Right lung (tissue), 2 donors: ENCODE measurements at regions not wholly inside any gene's neighbourhood (a gene's known extent, or its start where the extent isn't known, plus 50 kb on each side); places are given as distances from the start of the nearest gene placed in this dataset.
"Not testable (repeated sequence)": the region's sequence is repeated elsewhere in the genome, so short reads cannot be mapped to it uniquely, and the experiment has no call there.

Source experiments
- DNase-seq, 2 donors: peaks; one replicate each; pipeline ENCODE4 v3.0.0-alpha.2; 2013

- DNase-seq = no peak
Measured at GRCh38 chr15:100720406-100720967, 118.1 kb downstream of the ASB7 start.

- DNase-seq = no peak
Measured at GRCh38 chr15:100721758-100722550, 119.6 kb downstream of the ASB7 start.

- no peak for DNase-seq
Measured at GRCh38 chr15:100722551-100723314, 120.3 kb downstream of the ASB7 start.

- DNase-seq = no peak
Measured at GRCh38 chr15:100723315-100723801, 121.0 kb downstream of the ASB7 start.

GRCh38 chr15:100725121-100726069 is 123.0 kb downstream of the ASB7 start:
- DNase-seq = no peak

- no peak for DNase-seq
Measured at GRCh38 chr15:100726070-100726420, 123.7 kb downstream of the ASB7 start.

GRCh38 chr15:100726421-100727190 is 124.2 kb downstream of the ASB7 start:
- no peak for DNase-seq

GRCh38 chr15:100727291-100727851 is 125.0 kb downstream of the ASB7 start:
- DNase-seq = no peak

- DNase-seq = no peak
Measured at GRCh38 chr15:100728371-100729201, 126.2 kb downstream of the ASB7 start.

GRCh38 chr15:100729461-100729860 is 127.1 kb downstream of the ASB7 start:
- no peak for DNase-seq

GRCh38 chr15:100730129-100730528 is 127.7 kb downstream of the ASB7 start:
- DNase-seq = no peak

- no peak for DNase-seq
Measured at GRCh38 chr15:100730655-100731266, 128.4 kb downstream of the ASB7 start.

- DNase-seq = no peak
Measured at GRCh38 chr15:100731267-100732152, 129.1 kb downstream of the ASB7 start.

GRCh38 chr15:100732211-100733055 is 130.0 kb downstream of the ASB7 start:
- no peak for DNase-seq

GRCh38 chr15:100733101-100733842 is 130.9 kb downstream of the ASB7 start:
- no peak for DNase-seq

GRCh38 chr15:100733843-100734185 is 131.4 kb downstream of the ASB7 start:
- not testable (repeated sequence) for DNase-seq
